H7 (cell line): ENCODE measurements at regions not wholly inside any gene's neighbourhood (a gene's known extent, or its start where the extent isn't known, plus 50 kb on each side); places are given as distances from the start of the nearest gene placed in this dataset.
A peak's percentile ranks its signal among the peaks of the same experiment; 100 is the strongest.

Source experiments
- DNase-seq: peaks from one replicate; pipeline ENCODE4 v3.0.0; 2012
- H3K27me3 ChIP-seq: 2 replicates; pipeline ENCODE4 v1.6.0; 2011; ENCODE audit warnings: mild to moderate bottlenecking, low read length; ENCODE audit not compliant: control insufficient read depth, insufficient read depth
- H3K36me3 ChIP-seq: replicated peaks from 2 replicates; pipeline ENCODE4 v1.5.1; 2011; ENCODE audit warnings: low read length; ENCODE audit not compliant: control insufficient read depth, insufficient read depth
- H3K4me3 ChIP-seq: 2 replicates; pipeline ENCODE4 v1.5.1; 2011; ENCODE audit warnings: low read depth, mild to moderate bottlenecking, control low read depth, low read length, moderate library complexity; ENCODE audit not compliant: insufficient read depth

DNA sequence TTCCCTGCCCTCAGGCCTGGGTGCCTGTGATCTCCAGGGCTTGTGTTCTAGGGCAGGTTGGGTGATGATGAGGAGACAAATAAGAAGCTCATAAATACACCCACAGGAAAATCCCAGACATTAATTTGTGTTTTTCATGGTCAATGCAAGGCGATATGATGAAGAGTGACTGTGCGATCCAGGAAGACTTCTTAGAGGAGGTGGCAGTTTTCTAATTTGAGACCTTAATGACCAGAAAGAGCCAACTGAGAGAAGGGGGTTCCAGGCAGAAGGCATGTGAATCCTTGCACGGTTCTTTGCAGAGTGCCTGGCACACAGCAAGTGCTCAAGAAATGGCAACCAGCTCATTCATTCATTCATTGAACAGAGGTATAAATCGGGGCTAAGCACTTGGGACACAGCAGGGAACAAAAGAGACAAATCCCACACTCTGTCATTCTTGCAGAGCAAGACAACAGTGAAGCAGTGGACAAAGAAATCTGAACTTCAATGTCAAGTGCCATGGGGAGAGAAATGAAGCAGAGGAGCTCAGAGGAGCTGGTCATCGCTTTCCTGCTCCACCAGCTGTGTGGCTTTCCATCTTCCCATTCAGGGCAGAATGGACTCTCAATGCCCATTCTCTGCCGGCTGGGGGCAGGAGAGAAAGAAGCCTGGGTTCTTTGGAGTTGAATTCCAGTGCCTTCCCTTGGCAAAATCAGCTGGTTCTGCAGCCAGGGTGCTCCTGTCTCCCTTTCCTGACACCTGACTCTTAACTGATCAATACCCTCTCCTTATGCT is 128.3 kb downstream of the AACS start:
- Histone ChIP-seq H3K4me3 (no peak overlapping the region), H3K36me3 (no peaks in the 10 kb centered on the region), H3K27me3 (peaks cover 15% of the 10 kb centered on the region; the same call in 1 of the 2 replicates)
- DNase-seq, result peak; percentile 53

DNA sequence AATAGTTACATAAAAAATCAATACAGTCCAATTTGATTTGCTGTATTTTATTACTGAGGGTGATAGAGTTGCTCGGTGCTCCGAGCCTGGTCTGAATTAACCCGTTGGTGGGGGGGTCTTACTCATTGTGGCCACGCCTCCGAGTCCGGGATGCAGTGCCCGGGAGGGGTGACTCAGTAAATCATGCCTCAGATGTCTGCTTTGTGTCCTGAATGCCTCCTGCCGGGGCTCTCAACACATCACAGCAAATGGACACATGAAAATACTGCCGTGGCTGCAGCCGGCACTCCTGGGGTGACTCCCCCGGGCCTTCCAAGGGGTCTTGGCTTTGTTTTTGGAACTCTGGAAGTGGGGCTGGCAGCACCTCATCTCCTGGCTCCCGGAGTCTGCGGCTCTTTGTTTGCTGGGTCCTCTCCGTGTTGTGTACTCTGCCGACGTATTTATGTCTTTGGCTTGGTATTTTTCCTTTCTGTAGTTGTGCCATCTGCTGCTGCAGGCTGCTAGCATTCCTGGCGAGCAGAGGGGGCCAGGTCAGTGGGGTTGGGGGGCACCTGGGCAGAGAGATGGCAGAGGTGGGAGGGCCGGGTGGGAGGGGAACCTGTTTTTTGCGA is 129.0 kb downstream of the AACS start:
- Histone ChIP-seq H3K36me3 (no peaks in the 10 kb centered on the region), H3K4me3 (peak overlapping the region; percentile 9; the same call in 1 of the 2 replicates), H3K27me3 (peaks cover 12% of the 10 kb centered on the region; the same call in 1 of the 2 replicates)
- peak; percentile 77 for DNase-seq

DNA sequence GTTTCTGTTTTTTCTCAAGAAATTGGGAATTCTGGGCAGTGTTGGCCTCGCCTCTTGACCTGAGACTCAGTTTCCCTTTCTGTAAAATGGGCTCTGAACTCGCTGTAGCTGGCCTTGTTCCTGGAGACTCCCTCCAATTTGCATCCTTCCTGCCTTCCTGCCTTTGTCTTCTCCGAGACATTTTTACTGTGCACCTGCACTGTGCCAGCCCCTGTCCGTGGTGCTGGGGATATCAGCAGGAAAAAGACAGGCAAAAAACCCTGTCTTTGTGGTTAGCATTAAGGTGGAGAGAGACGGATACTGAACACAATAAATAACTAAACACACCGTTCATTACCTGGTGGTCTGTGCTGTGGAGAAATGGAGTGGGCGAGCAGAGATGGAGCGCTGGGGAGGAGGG is 129.8 kb downstream of the AACS start:
- Histone ChIP-seq H3K36me3 (no peaks in the 10 kb centered on the region), H3K27me3 (peaks cover 5% of the 10 kb centered on the region; the same call in 1 of the 2 replicates), H3K4me3 (no peak overlapping the region)
- no peak for DNase-seq

DNA sequence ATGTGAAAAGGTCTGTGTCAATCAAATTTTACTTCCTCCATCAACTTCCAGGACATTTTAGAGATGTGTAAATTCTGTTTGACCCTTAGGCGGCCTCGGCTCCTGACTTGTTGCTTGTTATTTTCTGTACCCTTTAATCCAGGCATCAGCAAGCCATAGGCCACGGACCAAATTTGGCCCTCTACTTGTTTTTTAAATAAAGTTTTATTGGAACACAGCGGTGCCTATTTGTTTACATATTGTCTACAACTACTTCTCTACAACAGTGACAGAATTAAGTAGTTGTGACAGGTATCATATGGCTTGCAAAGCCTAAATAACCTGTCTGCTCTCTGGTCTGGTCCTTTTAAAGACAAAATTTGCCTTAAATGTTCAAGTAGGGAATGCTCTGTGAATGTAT is 132.1 kb downstream of the AACS start:
- no peak for DNase-seq
- no peaks in the 10 kb centered on the region for H3K27me3 ChIP-seq
- no peaks in the 10 kb centered on the region for H3K36me3 ChIP-seq
- no peak overlapping the region for H3K4me3 ChIP-seq

DNA sequence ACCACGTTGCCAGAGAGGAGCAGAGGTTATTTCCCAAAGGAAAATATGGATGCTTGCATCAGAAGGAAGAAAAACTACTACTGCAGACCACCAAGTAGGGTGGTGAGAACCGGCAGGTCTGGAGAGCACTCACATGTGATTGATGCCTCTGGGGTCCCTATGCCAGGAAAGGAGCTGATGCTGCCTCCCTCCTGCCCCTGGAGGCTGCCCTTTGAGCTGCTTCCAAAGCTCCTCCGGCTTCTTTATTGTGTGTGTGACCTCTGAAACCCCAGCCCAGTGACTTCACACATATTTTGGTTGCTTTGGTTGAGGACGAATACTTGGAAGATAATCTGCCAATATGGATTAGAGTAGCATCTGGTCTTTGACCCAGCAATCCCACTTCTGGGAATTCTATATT is 133.4 kb downstream of the AACS start:
- H3K4me3 ChIP-seq, result no peak overlapping the region
- peak; percentile 69 for DNase-seq
- no peaks in the 10 kb centered on the region for H3K36me3 ChIP-seq

DNA sequence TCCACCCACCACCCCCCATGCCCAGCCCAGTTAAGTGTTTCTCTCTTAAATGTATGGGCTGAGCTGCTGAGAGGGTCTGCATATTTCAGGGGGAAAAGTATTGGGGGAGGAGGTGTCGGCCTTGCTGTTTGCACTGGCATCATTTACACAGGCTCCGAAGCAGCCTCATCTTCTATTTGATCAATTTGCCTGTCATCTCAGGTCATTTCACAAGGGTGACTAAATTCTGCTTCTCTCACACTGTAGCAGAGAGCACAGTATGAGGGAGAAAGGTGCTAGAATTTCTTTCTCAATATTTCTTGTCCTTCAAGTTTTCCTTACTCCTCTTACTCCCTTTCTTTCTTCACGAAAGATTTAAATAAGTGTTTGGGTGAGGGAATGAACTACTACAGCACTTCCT is 135.9 kb downstream of the AACS start:
- Histone ChIP-seq H3K4me3 (no peak overlapping the region), H3K36me3 (no peaks in the 10 kb centered on the region), H3K27me3 (no peaks in the 10 kb centered on the region)
- DNase-seq, result no peak

More for the DNA sequence above, 133.4 kb downstream of the AACS start:
- H3K27me3 ChIP-seq, result no peaks in the 10 kb centered on the region

DNA sequence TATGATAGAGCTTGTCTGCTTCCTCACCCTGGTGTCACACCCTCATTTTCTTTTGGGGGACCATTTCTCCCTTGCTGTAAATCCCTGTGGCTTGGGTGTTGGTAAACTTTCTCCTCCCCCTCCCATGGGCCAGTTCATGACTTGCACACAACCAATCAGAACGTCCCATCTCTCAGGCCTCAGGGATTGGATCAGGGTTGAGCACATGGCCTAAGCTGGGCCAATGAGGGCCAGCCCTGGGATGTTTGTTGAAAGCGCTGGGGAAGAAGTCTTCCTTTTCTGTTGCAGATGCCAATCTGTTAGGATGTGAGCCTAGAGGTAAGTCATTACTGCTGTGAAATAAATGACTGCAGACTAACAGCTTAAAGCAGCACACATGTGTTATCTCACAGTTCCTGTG is 136.7 kb downstream of the AACS start:
- H3K36me3 ChIP-seq, result no peaks in the 10 kb centered on the region
- H3K4me3 ChIP-seq, result no peak overlapping the region
- H3K27me3 ChIP-seq, result no peaks in the 10 kb centered on the region
- no peak for DNase-seq

DNA sequence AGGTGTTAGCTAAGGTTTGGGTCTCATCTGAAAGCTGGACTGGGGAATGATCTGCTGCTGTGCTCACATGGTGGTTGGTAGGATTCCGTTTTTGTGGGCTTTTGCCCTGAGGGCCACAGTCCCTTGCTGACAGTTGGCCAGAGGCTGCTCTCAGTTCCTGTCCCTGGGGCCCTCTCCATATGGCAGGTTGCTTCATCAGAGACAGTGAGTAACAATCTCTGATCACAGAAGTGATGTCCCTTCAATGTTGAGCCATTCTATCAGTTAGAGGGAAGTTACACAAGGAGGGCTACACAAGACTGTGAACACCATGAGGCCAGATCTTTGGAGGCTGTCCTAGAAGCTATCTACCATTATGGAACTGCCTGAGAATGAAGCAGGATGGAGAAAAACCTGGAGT is 137.2 kb downstream of the AACS start:
- no peaks in the 10 kb centered on the region for H3K27me3 ChIP-seq
- DNase-seq, result no peak
- no peak overlapping the region for H3K4me3 ChIP-seq
- no peaks in the 10 kb centered on the region for H3K36me3 ChIP-seq

DNA sequence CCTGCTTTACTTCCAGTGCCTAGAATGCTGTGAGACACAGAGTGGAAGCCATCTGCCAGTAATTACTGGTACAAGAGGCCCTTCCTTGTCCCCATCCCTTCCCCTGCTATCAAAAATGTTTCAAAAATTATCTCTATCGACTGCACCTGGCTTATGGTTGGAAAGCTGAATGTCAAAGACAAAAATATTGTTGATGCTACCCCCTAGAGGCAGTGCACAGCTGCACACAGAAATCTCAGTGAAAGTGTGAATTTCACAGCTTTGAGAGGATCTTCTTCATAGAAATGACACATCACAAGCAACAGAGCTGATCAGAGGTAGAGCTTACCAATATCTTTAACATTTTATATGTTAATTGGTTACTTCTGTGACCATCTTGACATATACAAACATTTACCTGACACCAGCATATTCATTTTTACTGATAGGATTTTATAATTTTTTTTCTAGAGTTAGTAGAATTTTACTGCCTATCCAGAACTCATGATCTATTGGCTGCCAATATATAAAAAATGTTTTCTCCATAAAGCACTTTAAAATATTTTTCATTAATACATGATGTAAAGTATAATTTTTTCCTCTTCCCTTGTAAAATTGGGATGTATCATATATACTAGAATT is 138.0 kb downstream of the AACS start:
- no peak overlapping the region for H3K4me3 ChIP-seq
- DNase-seq, result no peak
- no peaks in the 10 kb centered on the region for H3K36me3 ChIP-seq

DNA sequence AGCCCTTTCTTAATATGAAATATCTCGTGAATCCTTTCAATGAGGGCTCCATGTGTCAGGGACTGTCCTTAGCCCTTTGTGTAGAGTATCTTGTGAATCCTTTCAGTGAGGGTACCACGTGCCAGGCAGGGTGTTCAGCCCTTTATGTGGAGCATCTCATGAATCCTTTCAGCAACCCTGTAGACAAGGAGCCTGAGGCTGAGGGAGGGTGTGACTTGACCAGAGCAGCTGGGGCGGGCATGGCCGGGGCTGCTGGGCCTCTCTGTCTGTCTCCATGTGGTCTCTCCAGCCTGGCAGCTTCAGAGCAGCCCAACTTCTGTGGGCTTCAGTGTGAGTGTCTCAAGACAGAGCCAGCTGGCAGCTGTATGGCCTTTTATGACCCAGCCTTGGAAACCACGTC is 140.2 kb downstream of the AACS start:
- Histone ChIP-seq H3K27me3 (no peaks in the 10 kb centered on the region), H3K4me3 (no peak overlapping the region), H3K36me3 (no peaks in the 10 kb centered on the region)
- DNase-seq, result no peak

More for the DNA sequence above, 138.0 kb downstream of the AACS start:
- no peaks in the 10 kb centered on the region for H3K27me3 ChIP-seq

DNA sequence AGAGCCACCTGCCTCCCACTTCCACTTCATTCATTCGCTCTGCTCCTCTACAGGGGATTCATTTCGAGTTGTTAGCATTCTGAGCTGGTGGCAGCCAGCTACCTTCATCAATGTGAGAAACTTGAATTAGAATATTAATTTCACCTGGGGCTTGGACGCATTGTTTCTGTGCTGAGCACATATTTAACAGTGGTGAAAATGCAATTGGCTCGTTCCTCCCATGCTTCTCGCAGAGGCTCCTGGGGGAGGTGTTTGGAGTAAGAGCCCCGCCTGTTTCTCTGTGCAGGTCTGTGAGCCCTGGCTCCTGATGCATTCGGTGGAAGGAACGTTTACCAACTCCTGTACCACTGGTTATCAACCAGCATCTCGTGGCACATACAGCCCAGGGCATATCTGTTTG is 141.5 kb downstream of the AACS start:
- no peaks in the 10 kb centered on the region for H3K27me3 ChIP-seq
- DNase-seq, result no peak

DNA sequence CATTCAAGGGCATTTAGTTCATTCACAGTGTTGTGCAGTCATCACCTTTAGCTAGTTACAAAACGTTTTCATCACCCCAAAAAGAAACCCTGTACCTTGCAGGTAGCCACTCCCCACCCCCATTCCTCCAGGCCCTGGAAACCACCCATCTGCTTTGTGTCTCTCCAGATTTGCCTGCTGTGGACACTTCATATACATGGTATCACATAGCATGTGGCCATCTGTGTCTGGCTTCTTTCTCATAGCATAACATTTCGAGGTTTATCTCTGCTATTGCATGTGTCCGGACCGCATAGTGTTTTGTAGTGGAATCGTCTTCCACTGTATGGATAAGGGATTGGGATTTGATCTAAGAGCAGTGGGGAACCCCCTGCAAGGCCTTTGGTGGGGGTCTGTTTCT is 143.1 kb downstream of the AACS start:
- H3K4me3 ChIP-seq, result no peak overlapping the region
- no peak for DNase-seq
- H3K36me3 ChIP-seq, result no peaks in the 10 kb centered on the region
- no peaks in the 10 kb centered on the region for H3K27me3 ChIP-seq

More for the DNA sequence above, 141.5 kb downstream of the AACS start:
- Histone ChIP-seq H3K4me3 (no peak overlapping the region), H3K36me3 (no peaks in the 10 kb centered on the region)

DNA sequence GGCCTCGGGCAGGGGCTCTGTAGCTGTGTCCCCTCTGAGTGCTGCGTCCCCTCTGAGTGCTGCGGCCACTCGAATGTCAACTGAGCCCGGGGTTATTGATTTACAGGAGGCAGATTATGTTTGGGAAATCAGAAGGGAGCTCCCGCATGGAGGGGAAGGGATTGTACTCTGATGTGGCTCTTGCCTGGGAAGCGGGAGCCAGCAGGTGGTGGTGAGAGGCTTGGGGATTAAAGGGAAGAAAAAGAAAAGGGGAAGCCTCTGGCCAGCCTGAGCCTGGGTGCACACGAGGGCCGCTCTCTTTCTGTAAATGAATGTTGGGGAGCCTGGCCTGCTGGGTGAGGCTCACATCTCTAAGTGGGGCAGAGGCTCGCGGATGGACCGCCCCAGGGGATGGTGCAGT is 143.7 kb downstream of the AACS start:
- peak; percentile 87 for DNase-seq
- Histone ChIP-seq H3K36me3 (no peaks in the 10 kb centered on the region), H3K4me3 (no peak overlapping the region), H3K27me3 (no peaks in the 10 kb centered on the region)

DNA sequence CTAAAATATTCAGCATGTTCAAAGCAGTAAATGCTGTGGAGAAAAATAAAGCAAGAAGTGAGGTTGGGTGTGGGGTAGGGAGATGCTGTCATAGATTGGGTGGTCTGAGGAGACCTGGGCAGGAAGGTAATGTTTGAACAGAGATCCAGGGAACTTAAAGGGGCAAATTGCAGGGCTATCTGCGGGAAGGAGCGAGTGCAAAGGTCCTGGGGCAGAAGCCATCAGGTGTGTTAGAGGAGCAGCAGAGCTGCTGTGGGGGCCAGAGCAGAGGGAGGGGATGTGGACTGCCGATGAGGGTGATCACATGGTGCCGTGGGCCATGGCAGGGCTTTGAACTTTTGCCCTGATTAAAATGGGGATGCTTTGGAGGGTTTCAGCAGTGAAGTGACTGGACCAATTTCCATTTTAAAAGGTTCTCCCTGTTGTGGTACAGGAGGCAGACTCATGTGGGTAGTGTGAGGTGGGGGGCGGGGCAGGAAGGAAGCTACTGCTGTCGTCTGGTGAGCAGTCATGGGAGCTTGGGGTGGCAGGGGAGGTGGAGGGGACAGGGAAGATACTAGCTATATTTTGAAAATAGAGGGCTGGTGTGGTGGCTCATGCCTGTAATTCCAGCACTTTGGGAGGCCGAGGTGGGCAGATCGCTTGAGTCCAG is 145.0 kb downstream of the AACS start:
- Histone ChIP-seq H3K27me3 (no peaks in the 10 kb centered on the region), H3K4me3 (no peak overlapping the region), H3K36me3 (no peaks in the 10 kb centered on the region)
- peak; percentile 55 for DNase-seq

DNA sequence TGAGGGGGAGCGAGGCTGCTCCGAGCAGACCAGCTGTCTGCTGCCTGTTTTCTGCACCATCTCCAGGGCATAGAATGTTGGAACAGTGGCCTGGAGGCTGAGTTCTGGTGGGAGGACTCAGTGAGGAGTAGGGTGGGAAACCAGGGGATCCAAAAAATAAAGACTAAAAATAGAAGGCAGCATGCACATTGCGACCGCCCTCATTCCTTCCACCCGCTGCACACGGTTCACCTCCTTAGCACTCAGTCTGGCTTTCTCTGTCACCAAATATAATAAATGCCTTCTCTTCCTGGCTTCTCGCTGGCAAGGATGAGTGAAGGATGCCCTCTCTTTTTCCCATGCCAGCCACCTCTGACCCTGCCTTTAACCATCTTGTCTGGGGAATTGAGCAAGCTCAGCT is 146.2 kb downstream of the AACS start:
- Histone ChIP-seq H3K27me3 (no peaks in the 10 kb centered on the region), H3K36me3 (no peaks in the 10 kb centered on the region), H3K4me3 (no peak overlapping the region)
- DNase-seq, result no peak
